ENCODE measurements at regions not wholly inside any gene's neighbourhood (a gene's known extent, or its start where the extent isn't known, plus 50 kb on each side); places are given as distances from the start of the nearest gene placed in this dataset.

- no peak for TF ChIP-seq POLR2A (IDR thresholded peaks at IDR 0.05; ENCODE audit: low read length)
- TF ChIP-seq MAX (IDR thresholded peaks at IDR 0.05), result no peak
- TF ChIP-seq BCL3 (IDR thresholded peaks at IDR 0.05), result no peak
- TF ChIP-seq PBX3 (IDR thresholded peaks at IDR 0.05), result no peak
- no peak for TF ChIP-seq ZC3H11A (IDR thresholded peaks at IDR 0.05)
- TF ChIP-seq CTCF (IDR thresholded peaks at IDR 0.05), result no peak
- no peak for TF ChIP-seq EP300 (IDR thresholded peaks at IDR 0.05)
- no peak for TF ChIP-seq MAZ (IDR thresholded peaks at IDR 0.05; ENCODE audit: borderline replicate concordance, low read depth, low read length)
- TF ChIP-seq MAFK (IDR thresholded peaks at IDR 0.05; ENCODE audit: partially characterized antibody), result no peak
- TF ChIP-seq RAD21 (conservative IDR thresholded peaks at IDR 0.05 in 1 of 2, IDR thresholded peaks at IDR 0.05 in 1 of 2), result no peak
Observed at GRCh38 chr20:6979621-6980020, 212.1 kb downstream of the BMP2 start.

Measured in A549 (cell line).